Fibroblast of lung (primary cell): ENCODE measurements at regions not wholly inside any gene's neighbourhood (a gene's known extent, or its start where the extent isn't known, plus 50 kb on each side); places are given as distances from the start of the nearest gene placed in this dataset.
"Not testable (repeated sequence)": the region's sequence is repeated elsewhere in the genome, so short reads cannot be mapped to it uniquely, and the experiment has no call there.

Source experiments
- DNase-seq, 2 donors: peaks; one replicate each; pipeline versions ENCODE4 v3.0.0 to v3.0.0-alpha.2; 2010; ENCODE audit warnings: low read depth in 2 of 2
- H2AFZ ChIP-seq: 2 replicates; pipeline ENCODE4 v1.5.1; 2012; ENCODE audit warnings: low read length, control low read depth, inconsistent platforms
- H3K27ac ChIP-seq: 2 replicates; pipeline ENCODE4 v1.5.1; 2011; ENCODE audit warnings: low read length, control low read depth; ENCODE audit not compliant: insufficient read depth
- H3K27me3 ChIP-seq: 2 replicates; pipeline ENCODE4 v1.5.1; 2011; ENCODE audit warnings: mild to moderate bottlenecking, low read length; ENCODE audit not compliant: control insufficient read depth, insufficient read depth
- H3K36me3 ChIP-seq: 2 replicates; pipeline ENCODE4 v1.5.1; 2011; ENCODE audit warnings: low read length; ENCODE audit not compliant: control insufficient read depth, insufficient read depth
- H3K4me1 ChIP-seq: 2 replicates; pipeline ENCODE4 v1.5.1; 2011; ENCODE audit warnings: low read length; ENCODE audit not compliant: control insufficient read depth, insufficient read depth; ENCODE audit errors: extremely low read depth
- H3K4me2 ChIP-seq: 2 replicates; pipeline ENCODE4 v1.5.1; 2011; ENCODE audit warnings: low read length, control low read depth; ENCODE audit not compliant: insufficient read depth; ENCODE audit errors: extremely low read depth
- H3K4me3 ChIP-seq, 4 experiments: fragments of 200-600 bp in 1 of 4; sonication (generic) in 1 of 4; replicated peaks in 1 of 4; 2 replicates each; pipeline ENCODE4 v1.5.1; 2011 to 2016; ENCODE audit warnings: low read length in 4 of 4, low read depth in 3 of 4, mild to moderate bottlenecking in 3 of 4, control low read depth in 2 of 4, inconsistent platforms in 1 of 4, mixed read lengths in 1 of 4; ENCODE audit not compliant: insufficient read depth in 1 of 4; ENCODE audit errors: control extremely low read depth in 1 of 4
- H3K79me2 ChIP-seq: 2 replicates; pipeline ENCODE4 v1.5.1; 2012; ENCODE audit warnings: mild to moderate bottlenecking, low read length, inconsistent platforms; ENCODE audit not compliant: control insufficient read depth, insufficient read depth
- H3K9ac ChIP-seq: 2 replicates; pipeline ENCODE4 v1.5.1; 2011; ENCODE audit warnings: mild to moderate bottlenecking, low read length, control low read depth; ENCODE audit not compliant: insufficient read depth
- H3K9me3 ChIP-seq: 2 replicates; pipeline ENCODE4 v1.5.1; 2012; ENCODE audit warnings: low read depth, low read length; ENCODE audit not compliant: control insufficient read depth, insufficient read depth
- H4K20me1 ChIP-seq: 2 replicates; pipeline ENCODE4 v1.5.1; 2011; ENCODE audit warnings: low read length; ENCODE audit not compliant: control insufficient read depth, insufficient read depth; ENCODE audit errors: extremely low read depth
- EZH2 ChIP-seq: IDR thresholded peaks from 2 replicates; pipeline ENCODE4 v1.5.1; 2012; ENCODE audit warnings: low read length, control low read depth, mild to moderate bottlenecking; ENCODE audit errors: missing control alignments
- TF ChIP-seq, protein P1 (sequence below), 2 donors: IDR thresholded peaks in 1 of 2; conservative IDR thresholded peaks in 1 of 2; 1 replicate in 1 of 2; 2 replicates in 1 of 2; pipeline ENCODE4 v1.5.1; 2011 to 2012; ENCODE audit warnings: low read length in 2 of 2, control low read depth in 1 of 2, inconsistent platforms in 1 of 2, low read depth in 1 of 2, mild to moderate bottlenecking in 1 of 2

DNA sequence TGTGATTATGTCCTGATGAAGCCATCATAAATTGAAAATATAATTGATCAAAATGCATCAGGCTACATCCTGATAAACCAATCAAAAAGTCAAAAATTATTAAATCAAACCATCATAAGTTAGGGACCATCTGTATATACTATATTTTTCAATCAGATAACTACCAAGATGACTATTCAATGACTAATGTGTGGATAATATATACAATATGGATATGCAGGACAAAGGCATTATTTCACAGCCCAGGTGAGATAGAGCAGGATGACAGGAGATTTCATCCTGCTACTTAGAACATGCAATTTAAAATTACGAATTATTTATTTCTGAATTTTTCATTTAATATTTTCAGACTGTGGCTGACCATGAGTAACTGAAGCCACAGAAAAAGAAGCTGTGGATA, 137.3 kb upstream of the GNAI1 start:
- Histone ChIP-seq H3K4me1 (peaks cover 1% of the 10 kb centered on the region), H3K79me2 (no peaks in the 10 kb centered on the region), H3K4me3 (no peak overlapping the region), H3K27ac (no peak overlapping the region), H4K20me1 (no peaks in the 10 kb centered on the region), H3K4me2 (no peak overlapping the region), H2AFZ (no peak overlapping the region), H3K9ac (no peak overlapping the region), H3K9me3 (no peaks in the 10 kb centered on the region), H3K36me3 (no peaks in the 10 kb centered on the region), H3K27me3 (no peaks in the 10 kb centered on the region)
- no peak for TF ChIP-seq EZH2
- TF ChIP-seq, protein P1, sequence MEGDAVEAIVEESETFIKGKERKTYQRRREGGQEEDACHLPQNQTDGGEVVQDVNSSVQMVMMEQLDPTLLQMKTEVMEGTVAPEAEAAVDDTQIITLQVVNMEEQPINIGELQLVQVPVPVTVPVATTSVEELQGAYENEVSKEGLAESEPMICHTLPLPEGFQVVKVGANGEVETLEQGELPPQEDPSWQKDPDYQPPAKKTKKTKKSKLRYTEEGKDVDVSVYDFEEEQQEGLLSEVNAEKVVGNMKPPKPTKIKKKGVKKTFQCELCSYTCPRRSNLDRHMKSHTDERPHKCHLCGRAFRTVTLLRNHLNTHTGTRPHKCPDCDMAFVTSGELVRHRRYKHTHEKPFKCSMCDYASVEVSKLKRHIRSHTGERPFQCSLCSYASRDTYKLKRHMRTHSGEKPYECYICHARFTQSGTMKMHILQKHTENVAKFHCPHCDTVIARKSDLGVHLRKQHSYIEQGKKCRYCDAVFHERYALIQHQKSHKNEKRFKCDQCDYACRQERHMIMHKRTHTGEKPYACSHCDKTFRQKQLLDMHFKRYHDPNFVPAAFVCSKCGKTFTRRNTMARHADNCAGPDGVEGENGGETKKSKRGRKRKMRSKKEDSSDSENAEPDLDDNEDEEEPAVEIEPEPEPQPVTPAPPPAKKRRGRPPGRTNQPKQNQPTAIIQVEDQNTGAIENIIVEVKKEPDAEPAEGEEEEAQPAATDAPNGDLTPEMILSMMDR (conservative IDR thresholded peaks at IDR 0.05 in 1 of 2, IDR thresholded peaks at IDR 0.05 in 1 of 2; ENCODE audit: low read depth in 1 of 2, low read length in 2 of 2) = no peak
- no peak for DNase-seq

DNA sequence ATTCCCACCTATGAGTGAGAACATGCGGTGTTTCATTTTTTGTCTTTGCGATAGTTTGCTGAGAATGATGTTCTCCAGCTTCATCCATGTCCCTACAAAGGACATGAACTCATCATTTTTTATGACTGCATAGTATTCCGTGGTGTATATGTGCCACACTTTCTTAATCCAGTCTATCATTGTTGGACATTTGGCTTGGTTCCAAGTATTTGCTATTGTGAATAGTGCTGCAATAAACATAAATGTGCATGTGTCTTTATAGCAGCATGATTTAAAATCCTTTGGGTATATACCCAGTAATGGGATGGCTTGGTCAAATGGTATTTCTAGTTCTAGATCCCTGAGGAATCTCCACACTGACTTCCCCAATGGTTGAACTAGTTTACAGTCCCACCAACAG, 138.9 kb upstream of the GNAI1 start:
- DNase-seq, H3K9me3 ChIP-seq, H3K9ac ChIP-seq, H3K27me3 ChIP-seq, H3K27ac ChIP-seq, H3K4me1 ChIP-seq, H2AFZ ChIP-seq, H3K4me2 ChIP-seq, H3K79me2 ChIP-seq, H4K20me1 ChIP-seq, H3K36me3 ChIP-seq, H3K4me3 ChIP-seq: not testable (repeated sequence)

DNA sequence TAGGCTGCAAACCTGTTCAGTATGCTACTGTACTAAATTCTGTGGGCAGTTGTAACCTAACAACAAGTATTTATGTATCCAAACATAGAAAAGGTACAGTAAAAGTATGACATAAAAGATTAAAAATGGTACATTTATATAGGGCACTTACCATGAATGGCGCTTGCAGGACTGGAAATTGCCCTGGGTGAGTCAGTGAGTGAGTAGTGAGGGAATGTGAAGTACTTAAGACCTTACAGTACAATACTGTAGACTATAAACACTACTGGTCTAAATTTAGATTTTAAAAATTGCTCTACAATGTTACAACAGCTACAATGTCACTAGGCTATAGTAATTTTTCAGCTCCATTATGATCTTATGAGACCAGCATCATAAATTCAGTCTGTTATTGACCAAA, 146.0 kb upstream of the GNAI1 start:
- Histone ChIP-seq H3K9me3 (no peaks in the 10 kb centered on the region), H3K36me3 (no peaks in the 10 kb centered on the region), H3K27ac (no peak overlapping the region), H3K9ac (no peak overlapping the region), H4K20me1 (no peaks in the 10 kb centered on the region), H3K79me2 (no peaks in the 10 kb centered on the region), H3K4me2 (no peak overlapping the region), H2AFZ (no peak overlapping the region), H3K4me1 (peaks cover 6% of the 10 kb centered on the region), H3K27me3 (no peaks in the 10 kb centered on the region), H3K4me3 (no peak overlapping the region)
- no peak for TF ChIP-seq EZH2
- TF ChIP-seq, protein P1 (conservative IDR thresholded peaks at IDR 0.05 in 1 of 2, IDR thresholded peaks at IDR 0.05 in 1 of 2; ENCODE audit: low read depth in 1 of 2, low read length in 2 of 2) = no peak
- DNase-seq = peak; percentile 69 to 86

DNA sequence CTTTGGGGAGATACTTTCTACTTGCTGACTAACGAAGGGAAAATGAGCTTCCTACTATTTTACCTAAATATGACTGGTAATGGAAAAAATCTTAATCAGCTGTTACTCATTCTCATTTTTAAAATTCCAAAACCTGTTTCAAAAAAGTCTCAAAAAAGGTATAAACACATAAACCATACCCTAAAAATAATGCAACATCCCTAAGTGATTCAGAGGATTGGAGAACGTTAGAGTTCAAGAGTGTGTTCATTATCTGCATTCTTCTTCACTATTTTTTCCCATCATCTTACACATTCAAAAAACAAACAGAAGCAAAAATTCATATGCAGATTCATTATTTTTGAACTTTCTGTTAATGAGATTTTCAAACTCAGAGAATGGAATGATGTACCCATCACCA, 150.4 kb upstream of the GNAI1 start:
- Histone ChIP-seq H3K4me1 (peaks cover 17% of the 10 kb centered on the region), H3K79me2 (no peaks in the 10 kb centered on the region), H3K9ac (no peak overlapping the region), H2AFZ (no peak overlapping the region), H3K27me3 (no peaks in the 10 kb centered on the region), H3K4me2 (peak overlapping the region; percentile 4), H3K4me3 (no peak overlapping the region), H3K9me3 (no peaks in the 10 kb centered on the region), H4K20me1 (no peaks in the 10 kb centered on the region), H3K27ac (peak overlapping the region; percentile 65), H3K36me3 (no peaks in the 10 kb centered on the region)
- peak in 1 of 2 donors; percentile 71 for DNase-seq
- TF ChIP-seq EZH2 = no peak
- TF ChIP-seq, protein P1 (conservative IDR thresholded peaks at IDR 0.05 in 1 of 2, IDR thresholded peaks at IDR 0.05 in 1 of 2; ENCODE audit: low read depth in 1 of 2, low read length in 2 of 2) = no peak
